GM10248 (cell line): ENCODE measurements at regions not wholly inside any gene's neighbourhood (a gene's known extent, or its start where the extent isn't known, plus 50 kb on each side); places are given as distances from the start of the nearest gene placed in this dataset.

ENCODE experiments used
- CTCF ChIA-PET: fragments of 300-600 bp; sonication (Branson Sonifier 250); formaldehyde crosslinking; extraction: SDS; loops from one replicate; lab custom pipeline; 2021; ENCODE audit warnings: antibody characterized with exemption; lab: Yijun Ruan, JAX
- POLR2A ChIA-PET: fragments of 350-650 bp; sonication (Branson Sonifier 250); formaldehyde crosslinking; extraction: SDS; loops from one replicate; lab custom pipeline; 2020; ENCODE audit warnings: antibody characterized with exemption; lab: Yijun Ruan, JAX
- DNase-seq: peaks from one replicate; pipeline ENCODE4 v3.0.0; 2012; ENCODE audit errors: extremely low spot score
- TF ChIP-seq, protein P1 (sequence below): IDR thresholded peaks from 2 replicates; pipeline ENCODE4 v1.5.1; 2012; ENCODE audit warnings: mild to moderate bottlenecking, low read depth; ENCODE audit errors: extremely low read depth, missing control alignments, control extremely low read depth

DNA sequence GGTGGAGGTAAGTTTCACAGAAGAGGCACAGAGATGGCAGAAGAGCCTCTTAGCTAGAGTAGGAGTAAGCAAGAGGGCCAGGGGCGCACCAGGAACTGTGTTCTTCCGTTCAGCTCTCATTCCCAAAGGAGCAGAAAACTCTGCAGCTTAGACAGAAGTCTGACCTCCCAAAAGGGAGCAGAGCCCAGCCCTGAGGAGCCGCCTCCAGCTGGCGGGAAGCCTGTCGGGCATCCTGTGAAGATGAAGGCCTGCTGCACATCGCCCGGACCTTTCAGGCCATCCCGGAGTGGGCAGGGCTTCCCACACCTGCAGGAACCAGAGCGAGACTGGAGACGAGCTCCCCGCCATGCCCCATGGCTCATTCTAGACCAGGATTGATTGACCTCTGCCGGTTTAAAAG lies 1102.8 kb downstream of the BRD1 start:
- no peak for DNase-seq
- ChIA-PET CTCF (no interaction called here), POLR2A (no interaction called here)
- TF ChIP-seq, protein P1, sequence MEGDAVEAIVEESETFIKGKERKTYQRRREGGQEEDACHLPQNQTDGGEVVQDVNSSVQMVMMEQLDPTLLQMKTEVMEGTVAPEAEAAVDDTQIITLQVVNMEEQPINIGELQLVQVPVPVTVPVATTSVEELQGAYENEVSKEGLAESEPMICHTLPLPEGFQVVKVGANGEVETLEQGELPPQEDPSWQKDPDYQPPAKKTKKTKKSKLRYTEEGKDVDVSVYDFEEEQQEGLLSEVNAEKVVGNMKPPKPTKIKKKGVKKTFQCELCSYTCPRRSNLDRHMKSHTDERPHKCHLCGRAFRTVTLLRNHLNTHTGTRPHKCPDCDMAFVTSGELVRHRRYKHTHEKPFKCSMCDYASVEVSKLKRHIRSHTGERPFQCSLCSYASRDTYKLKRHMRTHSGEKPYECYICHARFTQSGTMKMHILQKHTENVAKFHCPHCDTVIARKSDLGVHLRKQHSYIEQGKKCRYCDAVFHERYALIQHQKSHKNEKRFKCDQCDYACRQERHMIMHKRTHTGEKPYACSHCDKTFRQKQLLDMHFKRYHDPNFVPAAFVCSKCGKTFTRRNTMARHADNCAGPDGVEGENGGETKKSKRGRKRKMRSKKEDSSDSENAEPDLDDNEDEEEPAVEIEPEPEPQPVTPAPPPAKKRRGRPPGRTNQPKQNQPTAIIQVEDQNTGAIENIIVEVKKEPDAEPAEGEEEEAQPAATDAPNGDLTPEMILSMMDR, result no peak

DNA sequence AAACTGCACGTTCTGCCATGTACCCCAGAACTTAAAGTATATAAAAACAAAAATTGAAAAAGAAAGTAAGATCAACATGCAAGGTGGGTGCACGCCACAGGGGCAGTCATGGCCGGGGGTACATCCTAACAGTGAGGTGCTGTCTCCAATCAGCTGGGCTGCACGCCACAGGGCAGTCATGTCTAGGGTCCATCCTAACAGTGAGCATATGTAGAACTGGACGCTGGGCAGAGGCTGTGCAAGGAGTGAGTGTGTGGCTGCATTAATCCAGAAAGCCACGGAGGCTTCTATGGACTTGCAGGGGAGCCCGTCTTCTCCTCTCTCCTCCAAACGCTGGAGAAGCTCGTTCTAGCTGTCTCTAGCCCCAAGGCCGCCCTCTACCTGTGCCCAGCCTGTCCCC lies 1105.0 kb downstream of the BRD1 start:
- ChIA-PET CTCF (no interaction called here), POLR2A (no interaction called here)
- DNase-seq, result no peak
- TF ChIP-seq, protein P1, result no peak

DNA sequence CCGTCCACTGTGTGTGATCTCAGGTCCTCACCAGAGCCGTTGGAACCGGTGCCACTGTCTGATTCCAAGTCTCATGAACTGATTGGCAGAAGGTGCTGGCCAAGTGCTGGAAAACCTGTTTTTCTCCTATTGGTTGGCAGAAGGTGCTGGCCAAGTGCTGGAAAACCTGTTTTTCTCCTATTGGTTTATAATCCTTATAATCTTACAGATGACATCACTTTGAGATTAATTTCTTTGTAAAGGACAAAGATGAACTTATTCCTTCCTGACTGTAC lies 1106.3 kb downstream of the BRD1 start:
- POLR2A ChIA-PET, result no interaction called here
- TF ChIP-seq, protein P1, result no peak
- CTCF ChIA-PET, result no interaction called here
- no peak for DNase-seq

DNA sequence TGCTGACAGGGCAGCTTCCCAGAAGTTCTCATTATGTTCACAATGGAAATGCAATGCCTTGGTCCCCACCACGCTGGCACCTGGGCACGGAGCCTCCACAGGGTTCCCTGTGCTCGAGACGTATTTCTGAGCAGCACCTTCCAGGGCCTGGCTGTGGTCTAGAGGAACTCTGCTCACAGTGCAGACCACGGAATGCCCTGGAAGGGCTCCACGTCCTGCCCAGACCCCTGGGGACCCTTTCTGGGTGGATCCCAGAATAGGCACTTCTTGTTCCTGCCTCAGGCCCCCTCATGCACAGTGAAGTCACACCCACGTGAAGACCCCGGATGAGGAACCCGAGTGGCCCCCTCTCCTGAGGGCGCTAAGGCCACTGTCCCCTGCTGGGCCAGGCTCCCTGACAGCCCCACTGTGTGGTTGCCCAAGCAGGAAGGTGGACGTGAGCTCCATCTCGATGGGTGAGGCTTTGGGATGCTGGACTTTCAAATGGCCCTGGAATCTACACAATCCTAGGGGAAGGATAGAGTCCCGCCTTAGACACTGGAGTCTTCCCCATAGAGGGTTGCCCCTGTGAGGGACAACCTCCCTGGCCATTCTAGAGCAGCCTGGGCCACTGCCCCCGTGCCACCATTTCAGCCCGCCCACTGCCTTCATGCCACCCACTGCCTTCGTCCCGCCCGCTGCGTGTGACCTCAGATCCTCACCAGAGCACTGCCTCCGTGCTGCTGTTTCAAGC lies 1106.8 kb downstream of the BRD1 start:
- TF ChIP-seq, protein P1, result no peak
- ChIA-PET CTCF (no interaction called here), POLR2A (no interaction called here)
- no peak for DNase-seq

DNA sequence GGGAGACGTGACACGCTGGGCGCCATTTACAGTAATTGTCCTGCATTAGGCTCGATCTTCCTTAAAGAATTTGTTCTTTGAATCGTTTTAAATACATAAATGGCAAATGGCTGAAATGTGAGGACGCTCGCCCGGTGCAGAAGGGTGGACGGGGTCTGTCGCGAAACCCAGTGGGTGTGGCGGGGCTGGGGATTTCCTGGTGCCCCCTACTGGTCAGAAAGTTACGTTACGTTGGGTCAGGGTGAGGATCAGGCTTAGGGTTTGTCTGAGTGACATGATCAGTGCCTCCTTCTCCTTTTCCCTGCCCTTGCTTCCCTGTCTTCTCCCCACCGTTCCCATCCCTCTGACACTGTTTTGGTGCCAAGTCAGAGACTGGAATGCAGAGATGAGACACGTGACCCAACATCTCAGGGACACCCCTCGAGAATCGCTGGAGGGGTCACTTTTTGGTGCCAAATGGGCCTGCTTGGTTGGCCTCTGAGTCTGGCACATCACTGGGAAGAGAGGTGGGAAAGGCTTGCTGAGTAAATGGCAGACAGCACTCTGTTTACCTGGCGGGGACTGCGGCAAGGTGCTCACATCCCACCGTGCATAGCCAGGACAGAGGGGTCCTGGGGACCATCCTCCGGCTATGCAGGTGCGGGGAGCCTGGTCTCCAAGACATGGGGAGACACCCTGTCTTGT lies 1107.6 kb downstream of the BRD1 start:
- CTCF ChIA-PET, result no interaction called here
- POLR2A ChIA-PET, result no interaction called here
- TF ChIP-seq, protein P1, result no peak
- no peak for DNase-seq

DNA sequence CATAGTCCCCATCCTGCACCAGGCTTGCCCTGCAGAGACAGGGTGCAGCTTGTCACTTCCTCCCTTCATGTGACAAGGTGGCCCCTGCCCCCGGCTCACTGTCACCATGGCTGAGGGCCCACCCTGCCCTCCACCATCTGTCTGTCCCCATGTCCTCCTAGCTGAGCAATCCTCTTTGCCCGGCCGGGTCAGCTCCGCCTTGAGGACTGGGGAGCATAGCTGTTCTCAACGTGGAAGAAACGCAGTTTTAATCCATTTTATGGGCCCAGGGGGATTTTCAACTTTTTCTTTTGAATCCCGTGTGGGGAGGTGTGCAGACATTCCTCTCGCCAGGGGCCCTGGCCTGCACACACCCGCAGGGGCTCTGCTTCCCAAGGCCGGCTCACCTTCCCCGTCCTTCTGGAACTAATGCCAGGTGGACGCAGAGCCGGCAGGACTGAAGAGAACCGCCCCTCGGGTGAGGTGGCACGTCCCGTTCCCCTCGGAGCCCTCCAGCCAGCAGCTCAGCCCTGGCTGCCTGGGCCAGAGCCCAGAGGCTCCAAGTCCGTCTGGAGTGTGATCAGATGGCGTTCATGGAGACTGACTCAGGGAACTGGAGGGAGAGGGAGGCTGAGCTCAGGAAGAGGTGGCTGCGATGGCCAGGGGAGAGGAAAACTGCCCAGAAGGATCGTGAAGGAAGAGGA lies 1108.7 kb downstream of the BRD1 start:
- TF ChIP-seq, protein P1, result no peak
- CTCF ChIA-PET, result no interaction called here
- POLR2A ChIA-PET, result no interaction called here
- no peak for DNase-seq
